Smooth muscle cell (in vitro differentiated cells): ENCODE measurements at regions not wholly inside any gene's neighbourhood (a gene's known extent, or its start where the extent isn't known, plus 50 kb on each side); places are given as distances from the start of the nearest gene placed in this dataset.

ENCODE experiments used
- DNase-seq: peaks from one replicate; lab custom pipeline; 2025; ENCODE audit not compliant: unreplicated experiment; lab: John Stamatoyannopoulos, UW
- H2AFZ ChIP-seq: fragments of 200-600 bp; sonication (generic); 2 replicates; pipeline ENCODE4 v1.6.0; 2016; ENCODE audit warnings: antibody characterized with exemption, low read depth, mild to moderate bottlenecking
- H3F3A ChIP-seq: fragments of 200-600 bp; sonication (generic); 2 replicates; pipeline ENCODE4 v1.6.0; 2017; ENCODE audit warnings: antibody characterized with exemption, low read depth
- H3K27ac ChIP-seq: fragments of 200-600 bp; sonication (generic); 2 replicates; pipeline ENCODE4 v1.5.1; 2016; ENCODE audit warnings: low read depth, mild to moderate bottlenecking
- H3K27me3 ChIP-seq: fragments of 200-600 bp; sonication (generic); 2 replicates; pipeline ENCODE4 v1.6.1; 2016; ENCODE audit warnings: low read depth, mild to moderate bottlenecking
- H3K36me3 ChIP-seq: fragments of 200-600 bp; sonication (generic); 2 replicates; pipeline ENCODE4 v1.5.1; 2016; ENCODE audit warnings: low read depth
- H3K4me1 ChIP-seq: fragments of 200-600 bp; sonication (generic); 2 replicates; pipeline ENCODE4 v1.5.1; 2016; ENCODE audit warnings: low read depth
- H3K4me2 ChIP-seq: fragments of 200-600 bp; sonication (generic); 2 replicates; pipeline ENCODE4 v1.6.0; 2016; ENCODE audit warnings: mild to moderate bottlenecking
- H3K4me3 ChIP-seq: fragments of 200-600 bp; sonication (generic); 2 replicates; pipeline ENCODE4 v1.5.1; 2016; ENCODE audit warnings: mild to moderate bottlenecking
- H3K79me2 ChIP-seq: fragments of 200-600 bp; sonication (generic); 2 replicates; pipeline ENCODE4 v1.6.0; 2016; ENCODE audit warnings: low read depth, mild to moderate bottlenecking
- H3K9ac ChIP-seq: fragments of 200-600 bp; sonication (generic); 2 replicates; pipeline ENCODE4 v1.6.0; 2016; ENCODE audit warnings: low read depth
- H3K9me3 ChIP-seq: fragments of 200-600 bp; sonication (generic); replicated peaks from 2 replicates; pipeline ENCODE4 v1.5.1; 2016; ENCODE audit warnings: low read depth
- H4K20me1 ChIP-seq: fragments of 200-600 bp; sonication (generic); 2 replicates; pipeline ENCODE4 v1.6.0; 2016; ENCODE audit warnings: low read depth
- CTCF ChIP-seq: fragments of 200-600 bp; sonication (generic); IDR thresholded peaks from 2 replicates; pipeline ENCODE4 v1.5.1; 2017; ENCODE audit warnings: borderline replicate concordance, mild to moderate bottlenecking, antibody characterized with exemption; ENCODE audit not compliant: insufficient read depth, poor library complexity, severe bottlenecking
- WGBS: methylation state at CpG from one replicate; pipeline ENCODE4 v1.1.7; 2016; ENCODE audit warnings: low lambda C conversion rate; 5-methylcytosine and 5-hydroxymethylcytosine counted together

- Histone ChIP-seq H4K20me1 (no peaks in the 10 kb centered on the region), H3K27ac (no peak overlapping the region), H3K4me2 (no peak overlapping the region), H3K4me3 (no peak overlapping the region), H2AFZ (no peak overlapping the region), H3K9me3 (no peaks in the 10 kb centered on the region), H3K36me3 (no peaks in the 10 kb centered on the region), H3F3A (no peaks in the 10 kb centered on the region), H3K4me1 (no peaks in the 10 kb centered on the region), H3K9ac (no peak overlapping the region), H3K27me3 (no peaks in the 10 kb centered on the region), H3K79me2 (no peaks in the 10 kb centered on the region)
- WGBS, result 92% methylated on average over 2 of the region's 2 CpGs
- no peak for TF ChIP-seq CTCF
- no peak for DNase-seq
These were observed 239.3 kb upstream of the NEGR1 start for GRCh38 chr1:72521659-72522058.

DNA sequence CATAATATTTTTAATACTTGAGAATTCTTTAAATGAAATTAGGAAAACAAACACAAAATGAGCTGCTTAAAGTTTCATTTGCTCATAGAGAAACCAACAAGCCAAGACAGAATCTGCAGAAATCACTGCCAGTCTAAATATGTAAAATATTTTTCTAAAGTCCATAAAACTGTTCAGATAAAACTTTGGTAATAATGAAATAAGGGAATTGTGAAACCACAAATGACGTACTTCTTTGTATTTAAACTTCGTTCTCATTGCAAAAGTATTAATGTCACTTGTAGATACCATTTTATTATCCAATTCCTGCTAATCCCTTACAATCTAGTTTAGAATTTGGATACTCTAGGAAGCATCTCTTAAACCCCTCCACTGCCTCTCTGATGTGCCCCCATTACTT, 234.5 kb upstream of the NEGR1 start:
- no peak for DNase-seq
- 83% methylated on average over 2 of the region's 2 CpGs for WGBS
- Histone ChIP-seq H3K27ac (no peak overlapping the region), H4K20me1 (no peaks in the 10 kb centered on the region), H3K4me1 (no peaks in the 10 kb centered on the region), H3F3A (no peaks in the 10 kb centered on the region), H3K79me2 (no peaks in the 10 kb centered on the region), H3K4me2 (no peak overlapping the region), H3K9ac (no peak overlapping the region), H3K36me3 (no peaks in the 10 kb centered on the region), H2AFZ (no peak overlapping the region), H3K4me3 (no peak overlapping the region), H3K9me3 (no peaks in the 10 kb centered on the region), H3K27me3 (no peaks in the 10 kb centered on the region)
- no peak for TF ChIP-seq CTCF

DNA sequence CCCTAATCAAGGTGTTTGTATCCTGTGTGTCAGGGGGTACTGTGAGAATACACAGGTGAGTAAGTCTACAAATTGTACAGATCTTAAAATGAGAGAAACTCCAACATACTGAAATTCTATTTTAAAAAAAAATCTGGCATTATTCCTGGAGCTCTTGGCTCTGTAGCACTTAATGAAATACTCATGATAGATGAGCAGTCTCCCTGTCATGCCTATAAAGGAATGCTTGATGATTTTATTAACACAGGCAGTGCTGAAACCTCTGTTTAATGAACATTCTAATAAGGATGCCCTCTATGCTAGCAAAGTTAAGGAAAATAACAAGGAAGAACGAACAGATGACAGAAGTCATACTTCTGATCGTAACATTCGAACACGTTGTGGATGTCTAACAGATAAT, 233.9 kb upstream of the NEGR1 start:
- DNase-seq, result no peak
- no peaks in the 10 kb centered on the region for H3K27me3 ChIP-seq

More for the DNA sequence above, 233.9 kb upstream of the NEGR1 start:
- Histone ChIP-seq H3K79me2 (no peaks in the 10 kb centered on the region), H2AFZ (no peak overlapping the region), H3K9me3 (no peaks in the 10 kb centered on the region), H3K27ac (no peak overlapping the region), H3K36me3 (no peaks in the 10 kb centered on the region), H3K4me2 (no peak overlapping the region), H3K9ac (no peak overlapping the region), H4K20me1 (no peaks in the 10 kb centered on the region), H3F3A (no peaks in the 10 kb centered on the region), H3K4me1 (no peaks in the 10 kb centered on the region), H3K4me3 (no peak overlapping the region)
- no peak for TF ChIP-seq CTCF
- 93% methylated on average over 4 of the region's 4 CpGs for WGBS
